ENCODE measurements at regions not wholly inside any gene's neighbourhood (a gene's known extent, or its start where the extent isn't known, plus 50 kb on each side); places are given as distances from the start of the nearest gene placed in this dataset.
"Not testable (repeated sequence)": the region's sequence is repeated elsewhere in the genome, so short reads cannot be mapped to it uniquely, and the experiment has no call there.

DNA sequence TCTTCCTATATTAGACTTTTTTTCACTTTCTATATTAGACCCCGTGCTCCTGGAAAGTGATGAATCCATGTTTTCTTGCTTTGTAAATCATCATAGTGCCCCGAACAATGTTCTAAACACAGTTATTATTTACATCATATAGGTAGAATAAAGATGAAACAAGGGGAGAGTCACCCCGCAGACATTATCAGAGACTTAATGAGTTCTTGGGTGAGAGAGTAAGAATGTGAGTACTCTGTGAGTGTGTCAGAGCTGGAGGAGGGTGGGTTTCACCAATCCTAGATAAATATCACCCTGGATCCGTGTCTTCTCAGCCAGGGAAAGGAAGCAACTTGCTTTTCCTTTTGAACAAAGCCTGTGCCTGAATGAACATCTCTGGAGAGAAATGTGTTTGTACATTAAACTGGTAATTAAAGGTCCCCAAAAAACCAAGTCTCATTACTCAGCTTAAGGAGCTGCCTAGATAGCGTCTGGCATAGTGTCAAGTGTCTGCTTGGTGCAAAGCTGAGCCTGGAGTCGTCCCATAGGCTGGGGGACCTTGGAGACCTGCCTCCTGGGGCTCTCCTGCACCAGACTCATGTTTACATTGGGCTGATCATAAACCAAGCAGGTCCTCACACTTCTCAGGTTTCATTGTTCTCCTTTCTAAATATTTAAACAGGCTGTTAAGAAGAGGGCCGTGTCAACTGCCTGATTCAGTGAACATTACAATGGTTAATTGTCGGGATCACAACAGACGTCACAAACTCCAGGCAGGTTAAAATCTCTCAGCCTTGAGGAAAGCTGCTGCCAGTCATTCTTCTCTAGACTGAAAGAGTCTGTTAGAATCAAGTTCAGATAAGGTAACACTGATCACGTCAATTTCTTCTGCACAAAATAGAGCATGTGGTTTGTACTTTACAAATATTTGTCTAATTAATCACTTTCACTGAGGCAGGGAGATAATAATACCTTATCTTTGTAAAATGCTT lies 179.7 kb upstream of the MYLIP start:
- DNase-seq (ENCODE audit: low read depth, low spot score): peak; percentile 98
- in situ Hi-C loops (cut with HindIII; ENCODE audit: low pct_unique_long_range_greater_than_20kb, low sequenced_read_pairs): no loop called here

DNA sequence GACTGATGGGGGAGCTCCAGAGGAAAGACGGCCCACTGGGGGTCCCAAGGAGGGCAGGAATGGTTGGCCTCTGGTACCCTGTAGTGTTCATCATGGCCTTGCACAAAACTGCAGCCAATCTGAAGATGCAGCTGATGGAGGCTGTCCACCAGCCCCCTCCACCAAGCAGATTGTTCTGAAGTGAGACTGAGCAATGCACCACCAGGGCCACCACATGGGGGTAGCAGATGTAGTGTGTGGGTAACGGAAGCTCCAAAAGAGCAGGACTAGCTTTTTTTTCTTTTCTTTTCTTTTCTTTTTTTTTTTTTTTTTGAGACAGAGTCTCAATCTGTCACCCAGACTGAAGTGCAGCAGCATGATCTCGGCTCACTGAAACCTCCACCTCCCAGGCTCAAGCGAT lies 181.0 kb upstream of the MYLIP start:
- peak; percentile 25 for DNase-seq (ENCODE audit: low read depth, low spot score)
- in situ Hi-C loops (cut with HindIII; ENCODE audit: low pct_unique_long_range_greater_than_20kb, low sequenced_read_pairs): no loop called here

DNA sequence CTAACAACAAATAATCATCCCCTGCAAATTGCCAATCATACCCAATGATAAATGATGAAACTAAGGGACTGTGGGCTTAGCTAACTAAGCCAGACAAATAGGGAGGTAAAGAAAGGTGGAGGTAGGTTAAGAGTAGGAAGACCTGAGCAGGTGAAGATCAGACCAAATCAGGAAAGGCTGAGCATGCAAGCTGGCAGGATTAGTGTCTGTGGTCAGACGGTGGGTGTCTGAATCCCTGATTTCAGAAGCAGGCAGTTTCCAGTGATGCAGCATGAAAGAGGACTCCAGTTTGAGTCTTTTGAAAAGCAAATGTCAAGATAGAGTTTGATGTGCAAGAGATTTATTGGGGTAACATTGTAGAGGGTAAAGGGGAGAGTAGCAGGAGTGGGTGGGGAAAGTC lies 181.4 kb upstream of the MYLIP start:
- in situ Hi-C loops (cut with HindIII; ENCODE audit: low pct_unique_long_range_greater_than_20kb, low sequenced_read_pairs): no loop called here
- DNase-seq (ENCODE audit: low read depth, low spot score): no peak

DNA sequence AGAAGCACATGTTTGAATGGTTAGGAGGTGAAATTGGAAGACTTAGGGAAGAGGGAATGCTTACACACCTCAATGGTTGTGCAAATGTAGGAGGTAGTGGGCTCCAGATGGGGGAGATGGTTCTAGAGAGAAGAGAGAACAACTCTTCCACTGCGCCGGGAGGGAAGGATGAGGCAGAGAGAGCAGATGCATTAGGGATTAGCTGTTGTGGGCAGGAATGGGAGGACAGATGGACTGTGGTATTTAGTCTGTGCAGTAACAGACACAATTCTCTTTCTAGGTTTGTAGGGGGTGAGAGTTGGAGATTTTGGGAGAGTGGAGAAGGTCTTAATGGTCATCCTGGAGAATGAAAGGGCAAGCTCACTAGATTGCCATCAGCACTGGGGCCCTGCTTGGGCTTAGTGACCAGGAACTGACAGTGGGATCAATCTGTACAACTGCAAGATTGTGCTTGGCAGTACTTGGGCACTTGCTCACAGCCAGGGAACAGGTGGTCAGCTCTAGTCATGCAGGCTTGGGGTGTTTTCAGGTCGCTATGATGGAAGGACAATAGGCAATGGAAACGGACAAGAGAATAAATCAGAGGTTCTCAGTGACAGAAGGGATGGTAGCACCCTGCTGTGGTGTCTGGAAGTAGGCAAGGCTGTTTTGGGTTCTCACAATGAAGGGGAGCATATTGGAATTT lies 182.0 kb upstream of the MYLIP start:
- in situ Hi-C loops (cut with HindIII; ENCODE audit: low pct_unique_long_range_greater_than_20kb, low sequenced_read_pairs): no loop called here
- no peak for DNase-seq (ENCODE audit: low read depth, low spot score)

DNA sequence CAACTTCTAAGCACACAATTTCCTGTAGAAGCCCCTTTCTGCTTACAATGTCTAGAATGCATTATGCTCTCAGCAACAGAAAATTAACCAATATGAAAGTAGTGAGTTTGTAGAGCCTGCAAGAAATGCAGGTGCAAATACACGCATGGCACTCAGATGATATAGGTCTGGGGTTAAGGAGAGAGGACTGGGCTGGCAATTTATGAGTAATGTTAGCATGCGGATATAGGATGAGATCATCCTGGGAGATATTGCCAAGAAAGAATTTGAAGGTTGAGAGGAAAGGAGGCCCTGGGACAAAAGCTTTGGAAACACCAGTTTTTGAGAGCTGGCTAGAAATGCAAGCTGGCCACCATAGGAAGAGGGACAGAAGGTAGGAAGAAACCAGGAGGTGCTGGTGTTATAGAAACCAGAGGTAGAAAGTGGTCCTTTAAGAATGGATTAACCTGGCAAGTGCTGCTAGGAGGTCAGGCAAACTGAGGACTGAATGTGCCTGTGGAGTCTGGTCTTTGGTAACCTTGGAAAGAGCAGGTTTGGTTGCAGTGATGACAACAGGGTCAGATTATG lies 183.2 kb upstream of the MYLIP start:
- in situ Hi-C loops (cut with HindIII; ENCODE audit: low pct_unique_long_range_greater_than_20kb, low sequenced_read_pairs): no loop called here

DNA sequence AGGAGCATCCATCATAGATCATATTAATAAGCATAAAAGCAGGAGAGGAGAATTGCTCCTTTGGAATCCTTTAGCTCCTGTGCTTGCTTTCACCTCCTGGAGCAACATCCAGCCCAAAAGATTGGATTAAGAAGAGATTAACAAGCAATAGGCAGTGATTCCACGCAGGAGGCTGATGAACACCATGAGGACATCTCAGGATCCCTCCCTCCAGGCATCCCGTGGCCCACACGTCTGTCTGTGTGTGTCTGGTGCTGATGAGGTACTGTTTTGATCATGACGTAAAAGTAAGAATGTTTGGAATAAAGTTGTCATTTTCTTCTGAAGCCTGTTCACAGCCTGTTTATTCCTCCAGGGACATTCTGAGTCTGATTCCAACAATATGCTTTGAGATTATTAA lies 185.5 kb upstream of the MYLIP start:
- in situ Hi-C loops (cut with HindIII; ENCODE audit: low pct_unique_long_range_greater_than_20kb, low sequenced_read_pairs): no loop called here
- no peak for DNase-seq (ENCODE audit: low read depth, low spot score)

More for the DNA sequence above, 183.2 kb upstream of the MYLIP start:
- no peak for DNase-seq (ENCODE audit: low read depth, low spot score)

DNA sequence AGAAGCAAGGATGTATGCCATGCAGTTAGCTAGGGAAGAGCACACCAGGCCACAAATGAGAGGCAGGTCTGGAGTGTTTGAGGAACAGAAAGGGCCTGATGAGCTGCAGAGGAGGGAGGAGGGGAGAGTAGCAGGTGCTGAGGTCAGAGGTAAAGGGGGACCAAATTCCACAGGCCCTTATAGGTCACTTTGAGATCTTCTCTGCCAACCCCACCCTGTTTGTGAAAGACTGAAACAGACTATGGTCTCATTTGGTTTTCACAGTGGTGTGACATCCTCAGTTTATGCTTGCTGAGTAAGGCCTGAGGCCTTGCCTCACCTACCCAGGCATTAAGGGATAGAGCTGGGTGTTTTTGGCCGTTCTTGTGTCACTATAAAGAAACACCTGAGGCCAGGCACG lies 187.7 kb upstream of the MYLIP start:
- no peak for DNase-seq (ENCODE audit: low read depth, low spot score)

DNA sequence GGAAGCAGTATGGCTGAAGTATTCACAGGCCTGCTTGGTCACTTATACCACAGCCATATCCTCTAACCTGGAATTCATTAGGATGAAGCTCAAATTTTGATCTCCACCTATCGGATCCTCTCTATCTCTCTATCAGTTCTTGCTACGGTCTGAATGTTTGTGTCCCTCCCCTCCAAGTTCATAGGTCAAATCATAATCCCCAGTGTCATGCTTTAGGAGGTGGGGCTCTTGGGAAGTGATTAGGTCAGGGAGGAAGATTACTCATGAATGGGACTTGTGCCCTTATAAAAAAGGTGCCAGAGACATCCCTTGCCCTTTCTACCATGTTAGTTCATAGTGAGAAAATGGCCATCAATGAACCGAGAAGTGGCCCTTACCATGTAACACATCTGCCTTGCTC lies 190.8 kb upstream of the MYLIP start:
- no peak for DNase-seq (ENCODE audit: low read depth, low spot score)
- in situ Hi-C loops (cut with HindIII; ENCODE audit: low pct_unique_long_range_greater_than_20kb, low sequenced_read_pairs): no loop called here

More for the DNA sequence above, 187.7 kb upstream of the MYLIP start:
- in situ Hi-C loops (cut with HindIII; ENCODE audit: low pct_unique_long_range_greater_than_20kb, low sequenced_read_pairs): no loop called here

DNA sequence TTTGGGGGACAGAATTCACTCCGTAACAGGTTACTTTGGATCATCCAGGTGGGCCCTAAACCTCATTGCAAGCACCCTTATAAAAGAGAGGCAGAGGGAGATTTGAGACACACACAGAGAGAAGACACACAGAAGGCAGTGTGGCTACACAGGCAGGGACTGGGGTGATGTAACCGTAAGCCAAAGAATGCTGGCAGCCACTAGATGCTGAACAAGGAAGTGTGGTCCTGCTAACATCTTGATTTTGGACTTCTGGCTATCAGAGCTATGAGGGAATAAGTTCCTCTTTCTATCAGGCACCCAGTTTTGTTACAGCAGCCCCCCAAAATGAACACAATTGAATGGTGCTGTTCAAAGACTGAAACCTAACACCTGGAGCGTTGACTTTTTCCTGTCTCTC lies 191.3 kb upstream of the MYLIP start:
- in situ Hi-C loops (cut with HindIII; ENCODE audit: low pct_unique_long_range_greater_than_20kb, low sequenced_read_pairs): no loop called here
- DNase-seq (ENCODE audit: low read depth, low spot score): no peak

DNA sequence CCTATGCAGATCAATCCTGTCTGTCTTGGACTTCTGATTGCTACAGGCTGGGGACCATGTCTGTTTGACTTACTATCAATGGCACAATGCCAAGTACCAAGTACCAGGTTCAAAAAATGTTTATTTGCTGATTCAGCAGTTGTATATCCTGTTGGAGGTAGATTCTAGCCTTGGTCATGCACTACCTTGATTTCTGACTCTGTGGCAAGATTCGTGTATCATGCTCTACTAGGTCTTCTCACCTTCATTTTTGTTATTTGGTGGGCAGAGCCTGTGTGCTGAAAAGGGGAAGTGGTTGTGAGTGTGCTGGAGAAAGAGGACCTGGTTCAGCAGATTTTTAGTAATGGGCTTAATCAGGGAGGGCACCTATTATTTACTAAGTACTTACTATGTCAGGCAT lies 192.4 kb upstream of the MYLIP start:
- DNase-seq (ENCODE audit: low read depth, low spot score): no peak
- in situ Hi-C loops (cut with HindIII; ENCODE audit: low pct_unique_long_range_greater_than_20kb, low sequenced_read_pairs): no loop called here

DNA sequence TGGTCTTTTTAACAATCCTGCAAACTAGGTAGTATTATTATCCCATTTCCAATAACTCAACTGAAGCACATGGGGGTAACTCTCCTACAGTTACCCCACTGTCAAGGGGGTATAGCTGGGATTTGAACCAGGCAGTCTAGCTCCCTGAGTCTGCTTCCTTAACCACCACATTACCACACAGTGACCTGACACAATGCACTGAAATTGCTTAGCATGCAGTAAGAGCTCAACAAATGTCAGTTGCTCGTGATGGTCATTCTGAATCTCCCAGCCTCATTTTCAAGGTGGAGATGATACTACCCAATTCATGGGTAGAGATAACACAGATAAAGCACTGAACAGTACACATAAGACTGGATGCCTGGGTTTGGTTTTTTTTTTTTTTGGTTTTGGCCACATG lies 193.2 kb upstream of the MYLIP start:
- DNase-seq (ENCODE audit: low read depth, low spot score): no peak
- in situ Hi-C loops (cut with HindIII; ENCODE audit: low pct_unique_long_range_greater_than_20kb, low sequenced_read_pairs): no loop called here

DNA sequence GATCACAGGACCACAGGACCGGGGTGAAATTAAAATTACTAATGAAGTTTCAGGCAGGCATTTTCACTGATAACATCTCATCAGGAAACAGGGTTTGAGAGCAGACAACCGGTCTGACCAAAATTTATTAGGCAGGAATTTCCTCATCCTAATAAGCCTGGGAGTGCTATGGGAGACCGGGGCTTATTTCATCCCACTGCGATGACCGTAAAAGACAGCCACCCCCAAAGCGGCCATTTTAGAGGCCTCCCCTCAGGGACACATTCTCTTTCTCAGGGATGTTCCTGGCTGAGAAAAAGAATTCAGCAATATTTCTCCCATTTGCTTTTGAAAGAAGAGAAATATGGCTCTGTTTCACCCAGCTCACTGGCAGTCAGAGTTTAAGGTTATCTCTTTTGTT lies 197.2 kb upstream of the MYLIP start:
- in situ Hi-C loops (cut with HindIII; ENCODE audit: low pct_unique_long_range_greater_than_20kb, low sequenced_read_pairs); DNase-seq (ENCODE audit: low read depth, low spot score): not testable (repeated sequence)

DNA sequence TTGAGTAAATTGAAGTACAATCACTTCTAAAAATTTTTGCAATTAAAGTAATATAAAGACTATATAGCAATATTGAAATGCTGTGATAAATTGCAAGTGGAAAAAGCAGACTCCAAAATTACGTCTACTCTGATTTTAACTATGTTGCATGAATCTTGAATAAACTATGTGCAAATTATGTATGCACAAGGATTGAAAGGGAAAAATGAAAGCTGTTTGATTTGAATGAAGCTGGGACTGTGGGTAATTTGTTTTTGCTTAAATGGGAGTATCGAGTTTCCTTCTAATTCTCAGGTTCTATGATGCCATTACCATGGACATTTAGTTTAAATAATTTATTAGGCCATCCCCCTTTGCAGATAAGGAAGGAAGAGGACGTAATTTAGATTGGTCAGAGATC lies 198.7 kb upstream of the MYLIP start:
- no peak for DNase-seq (ENCODE audit: low read depth, low spot score)
- in situ Hi-C loops (cut with HindIII; ENCODE audit: low pct_unique_long_range_greater_than_20kb, low sequenced_read_pairs): no loop called here

DNA sequence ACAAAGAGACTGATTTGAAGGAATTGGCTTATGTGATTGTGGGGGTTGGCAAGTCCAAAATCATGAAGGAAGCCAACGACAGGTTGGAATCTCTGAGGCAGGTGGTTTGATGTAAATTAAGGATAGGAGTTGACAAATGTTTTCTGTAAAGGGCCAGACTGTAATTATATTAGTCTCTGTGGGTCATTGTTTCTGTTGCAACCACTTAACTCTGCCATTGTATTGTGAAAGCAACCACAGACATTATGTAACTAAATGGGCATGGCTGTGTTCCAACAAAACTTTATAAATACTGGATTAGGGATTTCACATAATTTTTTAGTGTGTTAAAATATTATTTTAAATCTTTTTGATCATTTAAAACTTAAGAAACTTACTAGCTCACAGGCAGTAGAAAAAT lies 199.2 kb upstream of the MYLIP start:
- in situ Hi-C loops (cut with HindIII; ENCODE audit: low pct_unique_long_range_greater_than_20kb, low sequenced_read_pairs): no loop called here

DNA sequence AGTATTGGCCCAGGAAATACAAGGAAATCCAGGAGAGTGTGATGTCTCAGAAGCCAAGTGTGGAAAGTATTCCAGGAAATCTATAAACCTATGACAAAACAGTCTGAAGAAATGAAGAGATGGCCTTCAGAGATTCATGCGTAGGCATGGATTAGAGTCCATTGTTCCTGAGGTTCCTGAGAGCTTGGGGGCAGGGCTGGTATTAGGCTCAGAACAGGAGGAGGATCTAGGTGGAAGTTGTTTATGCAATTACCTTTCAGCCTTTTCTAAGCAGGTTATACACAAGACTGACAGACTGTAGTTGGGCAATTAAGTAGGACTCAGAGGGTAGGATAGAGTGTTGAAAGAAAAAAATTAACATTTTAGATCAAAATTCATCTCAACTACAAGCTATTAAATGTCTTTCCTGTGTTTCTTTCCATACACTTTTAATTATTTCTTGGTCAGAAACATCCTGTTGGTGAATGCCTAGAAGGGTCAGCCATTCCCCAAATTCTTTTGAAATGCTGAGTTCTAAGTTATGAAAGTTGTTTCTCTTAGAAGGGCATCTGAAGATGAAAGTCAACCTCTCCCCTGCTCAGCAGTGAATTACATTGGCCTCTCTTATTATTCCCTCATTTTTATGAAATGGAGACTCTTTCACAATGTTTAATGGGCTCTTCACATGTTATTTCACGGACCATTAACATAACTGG lies 201.2 kb upstream of the MYLIP start:
- DNase-seq (ENCODE audit: low read depth, low spot score): no peak
- in situ Hi-C loops (cut with HindIII; ENCODE audit: low pct_unique_long_range_greater_than_20kb, low sequenced_read_pairs): no loop called here

More for the DNA sequence above, 199.2 kb upstream of the MYLIP start:
- no peak for DNase-seq (ENCODE audit: low read depth, low spot score)

DNA sequence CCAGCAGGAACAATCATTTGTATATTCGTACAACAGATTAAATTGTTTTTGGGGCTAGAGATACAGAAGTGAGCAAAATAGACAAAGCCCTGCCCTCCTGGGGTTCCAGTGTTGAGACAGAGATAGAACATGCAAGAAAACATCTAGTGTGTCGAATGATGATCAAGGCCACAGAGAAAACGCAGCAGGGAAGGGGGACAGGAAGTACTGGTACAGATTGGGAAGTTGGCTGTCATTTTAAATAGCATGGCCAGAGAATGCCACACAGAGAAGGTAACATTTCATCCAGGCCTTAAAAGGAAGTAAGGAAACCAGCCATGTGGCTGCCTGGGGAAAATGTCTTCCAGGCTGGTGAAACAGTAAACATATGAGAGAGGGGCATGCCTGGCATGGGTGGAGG lies 202.6 kb upstream of the MYLIP start:
- in situ Hi-C loops (cut with HindIII; ENCODE audit: low pct_unique_long_range_greater_than_20kb, low sequenced_read_pairs): no loop called here
- DNase-seq (ENCODE audit: low read depth, low spot score): no peak

DNA sequence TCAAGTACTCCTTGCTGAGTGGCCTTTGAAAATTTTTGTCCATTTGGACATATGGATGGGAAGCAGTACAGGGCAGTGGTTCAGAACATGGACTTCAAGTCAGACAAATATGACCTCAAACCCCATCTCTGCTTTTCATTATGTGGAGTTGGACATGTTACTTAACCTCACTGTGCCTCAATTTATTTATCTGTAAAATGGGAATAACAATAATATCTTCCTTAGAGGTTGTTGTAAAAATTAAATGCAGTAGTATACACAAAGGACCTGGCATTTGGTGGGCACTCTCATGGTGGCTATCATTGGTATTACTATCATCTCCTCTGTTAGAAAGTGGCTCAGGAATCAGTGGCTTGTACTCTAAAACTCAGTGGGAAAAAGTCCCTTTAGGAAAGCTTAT lies 204.0 kb upstream of the MYLIP start:
- DNase-seq (ENCODE audit: low read depth, low spot score): no peak
- in situ Hi-C loops (cut with HindIII; ENCODE audit: low pct_unique_long_range_greater_than_20kb, low sequenced_read_pairs): no loop called here
